22Rv1 (cell line): ENCODE measurements at regions not wholly inside any gene's neighbourhood (a gene's known extent, or its start where the extent isn't known, plus 50 kb on each side); places are given as distances from the start of the nearest gene placed in this dataset.

Experiments used
- CTCF ChIP-seq: fragments of 450-650 bp; IDR thresholded peaks from 2 replicates; pipeline ENCODE4 v1.5.1; 2017; ENCODE audit warnings: mild to moderate bottlenecking
- ZFX ChIP-seq: fragments of 450-650 bp; IDR thresholded peaks from 2 replicates; pipeline ENCODE4 v1.6.1; 2017; ENCODE audit warnings: antibody characterized with exemption, borderline replicate concordance

GRCh38 chr12:38998887-38999482, 93.6 kb upstream of the CPNE8 start:
- TF ChIP-seq CTCF (no peak), ZFX (no peak)
